Iris pigment epithelial cell (primary cell): ENCODE measurements at regions not wholly inside any gene's neighbourhood (a gene's known extent, or its start where the extent isn't known, plus 50 kb on each side); places are given as distances from the start of the nearest gene placed in this dataset.

Source experiments
- DNase-seq: peaks from one replicate; pipeline ENCODE4 v3.0.0-alpha.2; 2011; ENCODE audit warnings: low read depth

GRCh38 chr13:22311734-22312404 lies 641.0 kb downstream of the FGF9 start:
- no peak for DNase-seq

- DNase-seq: no peak
Measured at GRCh38 chr13:22312405-22312803, 641.5 kb downstream of the FGF9 start.

- no peak for DNase-seq
Measured at GRCh38 chr13:22316494-22317025, 645.7 kb downstream of the FGF9 start.

- no peak for DNase-seq
Measured at GRCh38 chr13:22320991-22321390, 650.1 kb downstream of the FGF9 start.

GRCh38 chr13:22325761-22326160 lies 654.9 kb downstream of the FGF9 start:
- DNase-seq: no peak

- DNase-seq: no peak
Measured at GRCh38 chr13:22332416-22332815, 661.5 kb downstream of the FGF9 start.

GRCh38 chr13:22336460-22336859 lies 665.6 kb downstream of the FGF9 start:
- no peak for DNase-seq

GRCh38 chr13:22357132-22357531 lies 686.3 kb downstream of the FGF9 start:
- DNase-seq: no peak

- no peak for DNase-seq
Measured at GRCh38 chr13:22369090-22369489, 698.2 kb downstream of the FGF9 start.

- no peak for DNase-seq
Measured at GRCh38 chr13:22369840-22370239, 699.0 kb downstream of the FGF9 start.

GRCh38 chr13:22372261-22372660 lies 701.4 kb downstream of the FGF9 start:
- no peak for DNase-seq

GRCh38 chr13:22375151-22375550 lies 704.3 kb downstream of the FGF9 start:
- DNase-seq: no peak

GRCh38 chr13:22387899-22388298 lies 717.0 kb downstream of the FGF9 start:
- no peak for DNase-seq

- no peak for DNase-seq
Measured at GRCh38 chr13:22399801-22400420, 729.0 kb downstream of the FGF9 start.

GRCh38 chr13:22402682-22403081 lies 731.8 kb downstream of the FGF9 start:
- DNase-seq: no peak

GRCh38 chr13:22403144-22403543 lies 732.3 kb downstream of the FGF9 start:
- no peak for DNase-seq

- no peak for DNase-seq
Measured at GRCh38 chr13:22405891-22406290, 735.0 kb downstream of the FGF9 start.

- DNase-seq: no peak
Measured at GRCh38 chr13:22412452-22412851, 741.6 kb downstream of the FGF9 start.

- no peak for DNase-seq
Measured at GRCh38 chr13:22422023-22422422, 751.1 kb downstream of the FGF9 start.

- no peak for DNase-seq
Measured at GRCh38 chr13:22422712-22423111, 751.8 kb downstream of the FGF9 start.

- DNase-seq: no peak
Measured at GRCh38 chr13:22423261-22423660, 752.4 kb downstream of the FGF9 start.

GRCh38 chr13:22425087-22425486 lies 754.2 kb downstream of the FGF9 start:
- no peak for DNase-seq

- DNase-seq: no peak
Measured at GRCh38 chr13:22427066-22427465, 753.7 kb upstream of the SGCG start.

- DNase-seq: no peak
Measured at GRCh38 chr13:22427783-22428182, 753.0 kb upstream of the SGCG start.
